ENCODE measurements at regions not wholly inside any gene's neighbourhood (a gene's known extent, or its start where the extent isn't known, plus 50 kb on each side); places are given as distances from the start of the nearest gene placed in this dataset.

DNA sequence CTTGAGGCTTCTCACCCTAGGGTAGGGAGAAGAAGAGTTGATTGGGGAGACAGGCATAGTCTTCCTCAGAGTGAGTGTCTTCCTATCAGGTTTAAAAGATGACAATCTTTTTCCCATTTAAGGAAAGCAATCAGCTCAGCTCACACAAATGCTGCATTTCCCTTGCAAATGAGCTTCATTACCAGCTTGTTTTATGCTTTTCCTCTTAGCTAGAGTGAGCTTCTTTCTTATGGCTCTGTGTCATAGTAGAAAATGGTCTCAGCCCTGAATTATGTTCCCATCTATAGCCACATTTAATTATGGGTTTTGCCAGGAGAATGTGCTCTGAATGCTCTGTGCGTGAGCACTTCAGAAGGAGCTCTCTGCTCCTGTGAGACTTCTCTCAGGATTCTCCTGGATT is 112.8 kb upstream of the NCK2 start:
- no peak overlapping the region for H2AFZ ChIP-seq (ENCODE audit: low read depth, low read length, poor library complexity, severe bottlenecking)
- RAD21 ChIA-PET (ENCODE audit: low non-redundant PET in 1 of 2, low total read pairs in 2 of 2, uncharacterized antibody in 2 of 2, unreplicated experiment in 2 of 2) = no interaction called here
- ATAC-seq (no peak), DNase-seq (ENCODE audit: low read depth, low spot score) (no peak)
- no peaks in the 10 kb centered on the region for H3K9me2 ChIP-seq (ENCODE audit: insufficient read depth)
- H3K4me2 ChIP-seq (ENCODE audit: low read length) = no peak overlapping the region
- H3K4me3 ChIP-seq (replicated peaks in 1 of 2; ENCODE audit: low read depth in 1 of 2, low read length in 2 of 2) = no peak overlapping the region
- no TSS peak for BruUV-seq (replicated peaks)
- H3K79me2 ChIP-seq (ENCODE audit: insufficient read depth, low read length) = no peaks in the 10 kb centered on the region
- intact Hi-C loops (cut with micrococcal nuclease) = no loop called here
- no peaks in the 10 kb centered on the region for H3K36me3 ChIP-seq (ENCODE audit: control insufficient read depth in 1 of 2, insufficient read depth in 2 of 2, low read length in 2 of 2)
- CTCF ChIA-PET = no interaction called here
- H3K4me1 ChIP-seq (ENCODE audit: control insufficient read depth in 1 of 2, insufficient read depth in 2 of 2, low read length in 2 of 2) = no peaks in the 10 kb centered on the region
- H3K27me3 ChIP-seq (ENCODE audit: insufficient read depth, low read length) = peaks cover 77% of the 10 kb centered on the region
- H3K9ac ChIP-seq (ENCODE audit: low read length) = no peak overlapping the region
- H3K27ac ChIP-seq (ENCODE audit: low read depth, low read length) = no peak overlapping the region
- POLR2A ChIA-PET = no interaction called here
- no peaks in the 10 kb centered on the region for H3K9me3 ChIP-seq (ENCODE audit: control insufficient read depth in 1 of 2, insufficient read depth in 1 of 2, low read depth in 1 of 2, low read length in 2 of 2)
- H4K20me1 ChIP-seq (ENCODE audit: insufficient read depth) = no peaks in the 10 kb centered on the region
- TF ChIP-seq, protein P1, sequence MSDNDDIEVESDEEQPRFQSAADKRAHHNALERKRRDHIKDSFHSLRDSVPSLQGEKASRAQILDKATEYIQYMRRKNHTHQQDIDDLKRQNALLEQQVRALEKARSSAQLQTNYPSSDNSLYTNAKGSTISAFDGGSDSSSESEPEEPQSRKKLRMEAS (IDR thresholded peaks at IDR 0.05) = no peak
- TF ChIP-seq ZFX (IDR thresholded peaks at IDR 0.05) = no peak
- no peak for TF ChIP-seq YY1 (IDR thresholded peaks at IDR 0.05; ENCODE audit: extremely low read depth, insufficient replicate concordance, low read depth, low read length)
- no peak for TF ChIP-seq EGR1 (IDR thresholded peaks at IDR 0.05; ENCODE audit: low read depth)
- TF ChIP-seq ELF1 (IDR thresholded peaks at IDR 0.05; ENCODE audit: borderline replicate concordance, low read depth) = no peak
- TF ChIP-seq, protein P2, sequence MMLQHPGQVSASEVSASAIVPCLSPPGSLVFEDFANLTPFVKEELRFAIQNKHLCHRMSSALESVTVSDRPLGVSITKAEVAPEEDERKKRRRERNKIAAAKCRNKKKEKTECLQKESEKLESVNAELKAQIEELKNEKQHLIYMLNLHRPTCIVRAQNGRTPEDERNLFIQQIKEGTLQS (IDR thresholded peaks at IDR 0.05) = no peak
- TF ChIP-seq CEBPB (IDR thresholded peaks at IDR 0.05; ENCODE audit: low read depth) = no peak
- no peak for TF ChIP-seq RAD21 (IDR thresholded peaks at IDR 0.05; ENCODE audit: low read depth)
- TF ChIP-seq FOSL1 (IDR thresholded peaks at IDR 0.05; ENCODE audit: low read depth) = no peak
- TF ChIP-seq SP1 (IDR thresholded peaks at IDR 0.05; ENCODE audit: low read depth) = no peak
- TF ChIP-seq TCF7L2 (IDR thresholded peaks at IDR 0.05; ENCODE audit: borderline replicate concordance, extremely low read depth, insufficient read depth, insufficient read length) = no peak
- TF ChIP-seq, protein P3, sequence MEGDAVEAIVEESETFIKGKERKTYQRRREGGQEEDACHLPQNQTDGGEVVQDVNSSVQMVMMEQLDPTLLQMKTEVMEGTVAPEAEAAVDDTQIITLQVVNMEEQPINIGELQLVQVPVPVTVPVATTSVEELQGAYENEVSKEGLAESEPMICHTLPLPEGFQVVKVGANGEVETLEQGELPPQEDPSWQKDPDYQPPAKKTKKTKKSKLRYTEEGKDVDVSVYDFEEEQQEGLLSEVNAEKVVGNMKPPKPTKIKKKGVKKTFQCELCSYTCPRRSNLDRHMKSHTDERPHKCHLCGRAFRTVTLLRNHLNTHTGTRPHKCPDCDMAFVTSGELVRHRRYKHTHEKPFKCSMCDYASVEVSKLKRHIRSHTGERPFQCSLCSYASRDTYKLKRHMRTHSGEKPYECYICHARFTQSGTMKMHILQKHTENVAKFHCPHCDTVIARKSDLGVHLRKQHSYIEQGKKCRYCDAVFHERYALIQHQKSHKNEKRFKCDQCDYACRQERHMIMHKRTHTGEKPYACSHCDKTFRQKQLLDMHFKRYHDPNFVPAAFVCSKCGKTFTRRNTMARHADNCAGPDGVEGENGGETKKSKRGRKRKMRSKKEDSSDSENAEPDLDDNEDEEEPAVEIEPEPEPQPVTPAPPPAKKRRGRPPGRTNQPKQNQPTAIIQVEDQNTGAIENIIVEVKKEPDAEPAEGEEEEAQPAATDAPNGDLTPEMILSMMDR (IDR thresholded peaks at IDR 0.05 in 2 of 3, conservative IDR thresholded peaks at IDR 0.05 in 1 of 3; ENCODE audit: borderline replicate concordance in 1 of 3, insufficient read depth in 1 of 3, low read depth in 2 of 3, low read length in 2 of 3) = no peak
- TF ChIP-seq ZNF274 (IDR thresholded peaks at IDR 0.05; ENCODE audit: low read depth, low read length) = no peak
- TF ChIP-seq POLR2AphosphoS5 (IDR thresholded peaks at IDR 0.05; ENCODE audit: low read depth, low read length) = no peak

All from HCT116 (cell line).